SU-DHL-6 (cell line): ENCODE measurements at regions not wholly inside any gene's neighbourhood (a gene's known extent, or its start where the extent isn't known, plus 50 kb on each side); places are given as distances from the start of the nearest gene placed in this dataset.

Experiments
- H2AFZ ChIP-seq: fragments of 200-600 bp; sonication (generic); 2 replicates; pipeline ENCODE4 v1.6.1; 2014; ENCODE audit warnings: low read depth, mild to moderate bottlenecking, moderate library complexity, mixed read lengths, antibody characterized with exemption, low read length; ENCODE audit not compliant: severe bottlenecking
- H3F3A ChIP-seq: fragments of 200-600 bp; shearing (Covaris generic); 2 replicates; pipeline ENCODE4 v1.6.0; 2016; ENCODE audit warnings: antibody characterized with exemption, mild to moderate bottlenecking; ENCODE audit not compliant: insufficient read depth
- H3K27ac ChIP-seq: fragments of 200-600 bp; sonication (generic); 2 replicates; pipeline ENCODE4 v1.5.1; 2016; ENCODE audit warnings: low read depth, mild to moderate bottlenecking, low read length, moderate library complexity, mixed read lengths
- H3K27me3 ChIP-seq: fragments of 200-600 bp; sonication (generic), shearing (Covaris generic); 2 replicates; pipeline ENCODE4 v1.6.0; 2014; ENCODE audit warnings: mild to moderate bottlenecking, low read length
- H3K36me3 ChIP-seq: fragments of 200-600 bp; sonication (generic); 2 replicates; pipeline ENCODE4 v1.6.1; 2014; ENCODE audit warnings: mild to moderate bottlenecking, low read length, mixed read lengths
- H3K4me2 ChIP-seq: fragments of 300-600, 200-600 bp; shearing (Covaris generic), sonication (generic); 2 replicates; pipeline ENCODE4 v1.6.0; 2014; ENCODE audit warnings: low read length, low read depth, mild to moderate bottlenecking; ENCODE audit not compliant: poor library complexity, severe bottlenecking
- H3K4me3 ChIP-seq: fragments of 200-600 bp; sonication (generic); 2 replicates; pipeline ENCODE4 v1.5.1; 2014; ENCODE audit warnings: antibody characterized with exemption, low read length, mild to moderate bottlenecking, mixed read lengths; ENCODE audit not compliant: insufficient read depth, poor library complexity, severe bottlenecking
- H3K79me2 ChIP-seq: fragments of 200-600 bp; sonication (generic); 2 replicates; pipeline ENCODE4 v1.6.1; 2014; ENCODE audit warnings: mild to moderate bottlenecking, low read length, moderate library complexity; ENCODE audit not compliant: insufficient read depth
- H3K9ac ChIP-seq: fragments of 200-600 bp; sonication (generic); 2 replicates; pipeline ENCODE4 v1.7.0; 2014; ENCODE audit warnings: mild to moderate bottlenecking, low read length
- H3K9me2 ChIP-seq: fragments of 200-600 bp; sonication (generic); replicated peaks from 2 replicates; pipeline ENCODE4 v1.6.1; 2014; ENCODE audit warnings: low read length; ENCODE audit not compliant: insufficient read depth
- H3K9me3 ChIP-seq: fragments of 200-600 bp; sonication (generic); 2 replicates; pipeline ENCODE4 v1.6.1; 2014; ENCODE audit warnings: low read length, mixed read lengths; ENCODE audit not compliant: insufficient read depth
- H4K20me1 ChIP-seq: fragments of 200-600 bp; sonication (generic); 2 replicates; pipeline ENCODE4 v1.6.1; 2014; ENCODE audit warnings: low read depth, mild to moderate bottlenecking, antibody characterized with exemption, low read length, moderate library complexity, mixed read lengths
- CTCF ChIP-seq: fragments of 200-600 bp; sonication (generic); IDR thresholded peaks from one replicate; pipeline ENCODE4 v1.5.1; 2017; ENCODE audit warnings: antibody characterized with exemption, mild to moderate bottlenecking, low read length, moderate library complexity; ENCODE audit not compliant: insufficient read depth, poor library complexity, severe bottlenecking
- EZH2phosphoT487 ChIP-seq: fragments of 200-600 bp; sonication (generic), shearing (Covaris generic); conservative IDR thresholded peaks from 2 replicates; pipeline ENCODE4 v1.6.1; 2018; ENCODE audit warnings: mild to moderate bottlenecking, antibody characterized with exemption, low read length, moderate library complexity, mixed read lengths

GRCh38 chr7:41882256-41882655 is 179.4 kb upstream of the INHBA start:
- H3K9me3 ChIP-seq: peaks cover 38% of the 10 kb centered on the region; the same call in 1 of the 2 replicates
- no peak overlapping the region for H2AFZ ChIP-seq
- peak overlapping the region; percentile 31 for H3K4me2 ChIP-seq
- peak overlapping the region; percentile 0 for H3K4me3 ChIP-seq
- H3K9me2 ChIP-seq: no peaks in the 10 kb centered on the region
- peaks cover 5% of the 10 kb centered on the region; the same call in 1 of the 2 replicates for H3K36me3 ChIP-seq
- TF ChIP-seq EZH2phosphoT487 (no peak), CTCF (no peak)
- H3K79me2 ChIP-seq: no peaks in the 10 kb centered on the region
- peak overlapping the region; percentile 62 for H3K27ac ChIP-seq
- no peaks in the 10 kb centered on the region for H4K20me1 ChIP-seq
- peaks cover 14% of the 10 kb centered on the region for H3F3A ChIP-seq
- no peak overlapping the region for H3K9ac ChIP-seq
- H3K27me3 ChIP-seq: no peaks in the 10 kb centered on the region; the same call in 1 of the 2 replicates

- Histone ChIP-seq H4K20me1 (no peaks in the 10 kb centered on the region), H3K36me3 (peaks cover 5% of the 10 kb centered on the region; the same call in 1 of the 2 replicates), H3K9me2 (no peaks in the 10 kb centered on the region), H3K27ac (peak overlapping the region; percentile 62), H3F3A (peaks cover 14% of the 10 kb centered on the region), H3K79me2 (no peaks in the 10 kb centered on the region), H3K27me3 (no peaks in the 10 kb centered on the region; the same call in 1 of the 2 replicates), H3K4me3 (peak overlapping the region; percentile 0), H3K4me2 (peak overlapping the region; percentile 31), H3K9me3 (peaks cover 38% of the 10 kb centered on the region; the same call in 1 of the 2 replicates), H2AFZ (no peak overlapping the region), H3K9ac (no peak overlapping the region)
- no peak for TF ChIP-seq EZH2phosphoT487
- TF ChIP-seq CTCF: no peak
Measured at GRCh38 chr7:41881331-41882130, 178.6 kb upstream of the INHBA start.

GRCh38 chr7:41880107-41880506 is 177.2 kb upstream of the INHBA start:
- Histone ChIP-seq H2AFZ (no peak overlapping the region), H3K36me3 (peaks cover 5% of the 10 kb centered on the region; the same call in 1 of the 2 replicates), H3K27ac (no peak overlapping the region), H3K27me3 (no peaks in the 10 kb centered on the region; the same call in 1 of the 2 replicates), H3K4me2 (no peak overlapping the region), H3K9me2 (no peaks in the 10 kb centered on the region), H3K4me3 (no peak overlapping the region), H3K9ac (no peak overlapping the region), H3F3A (peaks cover 14% of the 10 kb centered on the region), H3K79me2 (no peaks in the 10 kb centered on the region), H3K9me3 (peaks cover 38% of the 10 kb centered on the region; the same call in 1 of the 2 replicates), H4K20me1 (no peaks in the 10 kb centered on the region)
- no peak for TF ChIP-seq EZH2phosphoT487
- TF ChIP-seq CTCF: no peak
